Endothelial cell (in vitro differentiated cells): ENCODE measurements at regions not wholly inside any gene's neighbourhood (a gene's known extent, or its start where the extent isn't known, plus 50 kb on each side); places are given as distances from the start of the nearest gene placed in this dataset.

Source experiments
- DNase-seq: peaks from one replicate; pipeline ENCODE4 v3.0.0; 2021; ENCODE audit warnings: low spot score
- H3K27ac Mint-ChIP-seq: one replicate; pipeline ENCODE4 v1.8.0; 2021; ENCODE audit warnings: mixed read lengths, inconsistent platforms; ENCODE audit not compliant: unreplicated experiment
- H3K27me3 Mint-ChIP-seq: one replicate; pipeline ENCODE4 v1.8.0; 2021; ENCODE audit warnings: mild to moderate bottlenecking, moderate library complexity, mixed read lengths, inconsistent platforms; ENCODE audit not compliant: unreplicated experiment
- H3K36me3 Mint-ChIP-seq: one replicate; pipeline ENCODE4 v1.8.0; 2021; ENCODE audit warnings: mild to moderate bottlenecking, low read depth, mixed read lengths, inconsistent platforms; ENCODE audit not compliant: unreplicated experiment
- H3K4me1 Mint-ChIP-seq: one replicate; pipeline ENCODE4 v1.8.0; 2021; ENCODE audit warnings: mild to moderate bottlenecking, mixed read lengths, inconsistent platforms; ENCODE audit not compliant: unreplicated experiment
- H3K4me3 Mint-ChIP-seq: one replicate; pipeline ENCODE4 v1.8.0; 2021; ENCODE audit warnings: mild to moderate bottlenecking, mixed read lengths, inconsistent platforms; ENCODE audit not compliant: unreplicated experiment
- H3K9me3 Mint-ChIP-seq: one replicate; pipeline ENCODE4 v1.8.0; 2021; ENCODE audit warnings: mixed read lengths, inconsistent platforms; ENCODE audit not compliant: unreplicated experiment
- TF ChIP-seq, protein P1 (sequence below): fragments of 200-600 bp; sonication (generic); IDR thresholded peaks from one replicate; pipeline ENCODE4 v1.5.0; 2021; ENCODE audit warnings: antibody characterized with exemption; ENCODE audit not compliant: unreplicated experiment

DNA sequence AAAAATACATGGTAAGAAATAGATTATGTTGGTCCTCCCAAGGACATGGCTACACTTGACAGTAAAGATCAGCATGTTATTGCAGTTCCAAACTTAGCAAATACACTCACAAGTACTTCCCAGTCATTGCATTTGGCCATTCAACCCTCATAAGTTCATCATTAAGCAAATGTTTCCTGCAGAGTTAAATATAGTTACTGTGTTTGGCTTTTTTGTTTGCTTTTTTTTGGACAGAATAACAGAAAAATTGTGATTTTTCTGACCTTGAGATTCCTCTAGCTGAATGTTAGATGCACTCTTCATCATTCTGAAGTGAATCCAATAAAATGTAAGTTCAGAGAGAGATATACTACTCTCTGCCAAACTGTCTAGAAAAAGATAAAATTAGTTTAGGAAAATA, 295.3 kb downstream of the GPD2 start:
- Mint-ChIP-seq H3K27me3 (no peaks in the 10 kb centered on the region), H3K4me3 (no peak overlapping the region), H3K27ac (no peak overlapping the region), H3K9me3 (no peaks in the 10 kb centered on the region), H3K36me3 (no peaks in the 10 kb centered on the region), H3K4me1 (no peaks in the 10 kb centered on the region)
- TF ChIP-seq, protein P1, sequence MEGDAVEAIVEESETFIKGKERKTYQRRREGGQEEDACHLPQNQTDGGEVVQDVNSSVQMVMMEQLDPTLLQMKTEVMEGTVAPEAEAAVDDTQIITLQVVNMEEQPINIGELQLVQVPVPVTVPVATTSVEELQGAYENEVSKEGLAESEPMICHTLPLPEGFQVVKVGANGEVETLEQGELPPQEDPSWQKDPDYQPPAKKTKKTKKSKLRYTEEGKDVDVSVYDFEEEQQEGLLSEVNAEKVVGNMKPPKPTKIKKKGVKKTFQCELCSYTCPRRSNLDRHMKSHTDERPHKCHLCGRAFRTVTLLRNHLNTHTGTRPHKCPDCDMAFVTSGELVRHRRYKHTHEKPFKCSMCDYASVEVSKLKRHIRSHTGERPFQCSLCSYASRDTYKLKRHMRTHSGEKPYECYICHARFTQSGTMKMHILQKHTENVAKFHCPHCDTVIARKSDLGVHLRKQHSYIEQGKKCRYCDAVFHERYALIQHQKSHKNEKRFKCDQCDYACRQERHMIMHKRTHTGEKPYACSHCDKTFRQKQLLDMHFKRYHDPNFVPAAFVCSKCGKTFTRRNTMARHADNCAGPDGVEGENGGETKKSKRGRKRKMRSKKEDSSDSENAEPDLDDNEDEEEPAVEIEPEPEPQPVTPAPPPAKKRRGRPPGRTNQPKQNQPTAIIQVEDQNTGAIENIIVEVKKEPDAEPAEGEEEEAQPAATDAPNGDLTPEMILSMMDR = no peak
- no peak for DNase-seq

DNA sequence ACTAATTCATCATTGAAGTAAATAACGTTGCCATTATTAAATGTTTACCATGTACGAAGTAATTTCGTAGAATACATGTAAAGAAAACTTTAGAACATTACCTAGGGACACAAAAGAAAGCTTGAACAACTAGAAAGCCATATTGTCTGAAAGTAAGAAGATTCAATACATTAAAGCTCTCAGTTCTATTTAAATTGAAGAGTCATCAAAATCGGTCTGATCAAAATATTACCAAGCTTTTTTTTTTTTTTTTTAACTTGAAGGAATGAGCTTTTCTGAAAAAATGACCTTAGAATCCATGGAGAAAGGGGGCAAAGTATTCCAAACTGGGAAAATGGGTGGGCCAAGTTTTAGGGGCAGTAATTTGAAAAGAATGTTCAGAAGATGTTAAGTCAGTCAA, 300.8 kb downstream of the GPD2 start:
- Mint-ChIP-seq H3K4me1 (no peaks in the 10 kb centered on the region), H3K9me3 (no peaks in the 10 kb centered on the region), H3K27ac (no peak overlapping the region), H3K36me3 (no peaks in the 10 kb centered on the region), H3K4me3 (no peak overlapping the region), H3K27me3 (no peaks in the 10 kb centered on the region)
- TF ChIP-seq, protein P1 = no peak
- DNase-seq = no peak

DNA sequence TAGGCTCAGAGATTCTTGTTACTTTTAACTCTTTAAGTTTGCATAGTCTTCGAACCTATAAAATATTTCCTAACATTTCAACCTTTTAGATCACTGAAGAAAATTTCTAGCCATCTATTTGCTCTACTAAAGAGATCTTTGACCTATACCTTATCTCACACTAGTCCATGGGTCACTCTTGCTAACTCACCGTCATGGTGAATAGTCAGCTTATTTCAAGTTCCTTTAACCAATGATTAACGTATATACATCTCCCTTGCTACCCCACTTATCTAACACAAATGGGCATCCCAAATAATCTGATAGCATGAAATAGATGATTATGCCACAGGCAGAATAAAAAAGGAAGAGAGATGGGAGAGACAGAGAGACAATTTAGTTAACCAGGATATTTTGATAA, 303.1 kb downstream of the GPD2 start:
- no peaks in the 10 kb centered on the region for H3K36me3 Mint-ChIP-seq
- H3K4me1 Mint-ChIP-seq = no peaks in the 10 kb centered on the region
- no peaks in the 10 kb centered on the region for H3K27me3 Mint-ChIP-seq
- H3K9me3 Mint-ChIP-seq = no peaks in the 10 kb centered on the region
- no peak for DNase-seq
- H3K27ac Mint-ChIP-seq = no peak overlapping the region
- TF ChIP-seq, protein P1 = no peak
- no peak overlapping the region for H3K4me3 Mint-ChIP-seq

DNA sequence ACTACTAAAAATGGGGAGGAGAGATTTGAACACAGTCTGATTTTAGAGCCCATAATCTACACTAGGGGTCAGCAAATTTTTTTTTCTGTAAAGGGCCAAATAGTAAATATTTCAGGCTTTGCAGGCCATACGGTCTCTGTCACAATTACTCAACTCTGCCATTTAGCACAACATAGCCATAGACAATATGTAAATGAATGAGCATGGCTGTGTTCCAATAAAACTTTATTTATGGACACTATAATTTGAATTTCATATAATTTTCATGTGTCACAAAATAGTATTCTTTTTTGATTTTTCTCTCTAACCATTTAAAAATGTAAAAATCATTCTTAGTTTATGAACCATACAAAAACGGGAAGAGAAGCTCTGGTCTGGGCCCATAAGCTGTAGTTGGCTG, 309.4 kb downstream of the GPD2 start:
- Mint-ChIP-seq H3K4me3 (no peak overlapping the region), H3K4me1 (no peaks in the 10 kb centered on the region), H3K27ac (no peak overlapping the region), H3K9me3 (no peaks in the 10 kb centered on the region), H3K27me3 (no peaks in the 10 kb centered on the region), H3K36me3 (no peaks in the 10 kb centered on the region)
- DNase-seq = no peak
- TF ChIP-seq, protein P1 = no peak

DNA sequence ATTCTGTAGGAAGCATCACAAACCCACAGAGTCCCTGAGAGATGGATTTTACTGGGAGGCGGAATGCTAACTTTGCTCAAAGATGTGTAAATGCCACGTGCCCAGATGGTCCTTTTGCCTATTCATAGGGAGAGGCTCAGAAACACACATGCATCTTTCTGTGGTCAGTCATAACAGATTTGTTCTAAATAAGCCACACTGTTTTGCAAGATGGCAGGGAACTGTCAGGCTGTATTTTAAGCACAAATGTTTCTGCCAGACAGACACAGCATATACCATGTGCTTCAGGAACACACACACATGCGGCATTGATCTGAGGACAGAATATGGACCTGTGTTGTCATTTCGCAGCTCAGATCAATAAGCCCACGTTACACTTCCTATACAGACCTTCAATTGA, 312.0 kb downstream of the GPD2 start:
- Mint-ChIP-seq H3K4me3 (no peak overlapping the region), H3K4me1 (no peaks in the 10 kb centered on the region), H3K27ac (no peak overlapping the region), H3K9me3 (no peaks in the 10 kb centered on the region), H3K36me3 (no peaks in the 10 kb centered on the region), H3K27me3 (no peaks in the 10 kb centered on the region)
- TF ChIP-seq, protein P1 = no peak
- DNase-seq = no peak
